IMR-90 (cell line): ENCODE measurements at regions not wholly inside any gene's neighbourhood (a gene's known extent, or its start where the extent isn't known, plus 50 kb on each side); places are given as distances from the start of the nearest gene placed in this dataset.

Source experiments
- ATAC-seq: fragments of 200-7000 bp; cut with Tn5 transposase; 2 replicates; pipeline ENCODE4 v1.9.1; 2020; ENCODE audit warnings: low read depth, mild to moderate bottlenecking, moderate library complexity
- BruUV-seq: library from RNA; stranded (reverse); fragments of 400-500 nt; replicated peaks from 2 replicates; lab custom pipeline; 2021; lab: Mats Ljungman, UMichigan
- CTCF ChIA-PET: fragments of 300-600 bp; formaldehyde crosslinking; extraction: SDS; loops from one replicate; lab custom pipeline; 2021; ENCODE audit warnings: antibody characterized with exemption; lab: Yijun Ruan, JAX
- POLR2A ChIA-PET: fragments of 300-600 bp; sonication (Branson Sonifier 250); formaldehyde crosslinking; loops from one replicate; lab custom pipeline; 2022; ENCODE audit warnings: antibody characterized with exemption; ENCODE audit not compliant: unreplicated experiment; lab: Charles Lee
- DNase-seq: peaks from one replicate; pipeline ENCODE4 v3.0.0; 2013
- H2AFZ ChIP-seq: replicated peaks from 2 replicates; pipeline ENCODE3; 2013; ENCODE audit warnings: low read length, mild to moderate bottlenecking; ENCODE audit not compliant: poor library complexity
- H2AK5ac ChIP-seq: 2 replicates; pipeline ENCODE4 v1.6.1; 2013; ENCODE audit warnings: low read depth, low read length, inconsistent platforms
- H2AK9ac ChIP-seq: replicated peaks from 2 replicates; pipeline ENCODE3; 2013; ENCODE audit warnings: mild to moderate bottlenecking, low read depth, low read length, moderate library complexity; ENCODE audit not compliant: poor library complexity
- H2BK120ac ChIP-seq: 2 replicates; pipeline ENCODE4 v1.6.1; 2013; ENCODE audit warnings: low read depth, low read length, inconsistent platforms
- H2BK15ac ChIP-seq: 3 replicates; pipeline ENCODE4 v1.6.1; 2013; ENCODE audit warnings: low read depth, low read length, inconsistent platforms
- H2BK20ac ChIP-seq: 2 replicates; pipeline ENCODE4 v1.6.1; 2013; ENCODE audit warnings: low read depth, mild to moderate bottlenecking, inconsistent platforms, low read length, moderate library complexity
- H2BK5ac ChIP-seq: 2 replicates; pipeline ENCODE4 v1.6.1; 2013; ENCODE audit warnings: mild to moderate bottlenecking, low read depth, low read length, inconsistent platforms; ENCODE audit not compliant: poor library complexity, severe bottlenecking
- H3K14ac ChIP-seq: replicated peaks from 2 replicates; pipeline ENCODE4 v1.6.1; 2013; ENCODE audit warnings: low read depth, low read length, inconsistent platforms
- H3K18ac ChIP-seq: 2 replicates; pipeline ENCODE4 v1.6.1; 2013; ENCODE audit warnings: low read depth, low read length, control low read depth
- H3K23ac ChIP-seq: 2 replicates; pipeline ENCODE4 v1.6.1; 2013; ENCODE audit warnings: low read depth, low read length, inconsistent platforms
- H3K27ac ChIP-seq: 2 replicates; pipeline ENCODE4 v1.5.1; 2013; ENCODE audit warnings: mild to moderate bottlenecking, control low read depth, low read length; ENCODE audit not compliant: insufficient read depth
- H3K27me3 ChIP-seq: 2 replicates; pipeline ENCODE4 v1.6.1; 2013; ENCODE audit warnings: low read length; ENCODE audit not compliant: control insufficient read depth, insufficient read depth
- H3K36me3 ChIP-seq: 2 replicates; pipeline ENCODE4 v1.6.1; 2013; ENCODE audit warnings: low read length, mixed read lengths; ENCODE audit not compliant: control insufficient read depth, insufficient read depth
- H3K4ac ChIP-seq: 2 replicates; pipeline ENCODE4 v1.6.1; 2013; ENCODE audit warnings: low read depth, low read length, inconsistent platforms
- H3K4me1 ChIP-seq: 2 replicates; pipeline ENCODE4 v1.6.1; 2013; ENCODE audit warnings: low read length, mixed read lengths; ENCODE audit not compliant: control insufficient read depth, insufficient read depth
- H3K4me2 ChIP-seq: 2 replicates; pipeline ENCODE4 v1.6.1; 2013; ENCODE audit warnings: low read depth, mild to moderate bottlenecking, control low read depth, low read length, moderate library complexity
- H3K4me3 ChIP-seq: 2 replicates; pipeline ENCODE4 v1.5.1; 2013; ENCODE audit warnings: low read depth, mild to moderate bottlenecking, control low read depth, low read length, moderate library complexity; ENCODE audit not compliant: insufficient read depth
- H3K56ac ChIP-seq: 2 replicates; pipeline ENCODE4 v1.6.1; 2013; ENCODE audit warnings: low read length, inconsistent platforms; ENCODE audit not compliant: insufficient read depth; ENCODE audit errors: extremely low read depth
- H3K79me1 ChIP-seq, 2 experiments: 2 replicates each; pipeline ENCODE4 v1.6.1; 2013; ENCODE audit warnings: low read length in 2 of 2, inconsistent platforms in 1 of 2, low read depth in 1 of 2
- H3K9ac ChIP-seq: 2 replicates; pipeline ENCODE4 v1.6.1; 2013; ENCODE audit warnings: low read depth, low read length, control low read depth
- H3K9me1 ChIP-seq: 2 replicates; pipeline ENCODE4 v1.6.1; 2013; ENCODE audit warnings: low read length, inconsistent platforms; ENCODE audit not compliant: insufficient read depth
- H3K9me3 ChIP-seq: 2 replicates; pipeline ENCODE4 v1.6.1; 2013; ENCODE audit warnings: low read length; ENCODE audit not compliant: control insufficient read depth, insufficient read depth
- H4K20me1 ChIP-seq: 2 replicates; pipeline ENCODE4 v1.6.1; 2013; ENCODE audit warnings: low read length, inconsistent platforms; ENCODE audit not compliant: insufficient read depth
- H4K5ac ChIP-seq: 2 replicates; pipeline ENCODE4 v1.6.1; 2013; ENCODE audit warnings: mild to moderate bottlenecking, low read depth, low read length, control low read depth
- H4K8ac ChIP-seq, 2 experiments: 2 replicates each; pipeline ENCODE4 v1.6.1; 2013; ENCODE audit warnings: low read depth in 2 of 2, low read length in 2 of 2, control low read depth in 1 of 2, inconsistent platforms in 1 of 2
- H4K91ac ChIP-seq: 2 replicates; pipeline ENCODE4 v1.6.1; 2013; ENCODE audit warnings: low read depth, low read length, inconsistent platforms; ENCODE audit not compliant: insufficient read depth
- CTCF ChIP-seq: conservative IDR thresholded peaks from 2 replicates; pipeline ENCODE4 v1.5.1; 2012; ENCODE audit warnings: mild to moderate bottlenecking, low read depth, low read length, improper control_type of control experiment
- MAFK ChIP-seq: IDR thresholded peaks from 2 replicates; pipeline ENCODE4 v1.6.1; 2012; ENCODE audit warnings: low read depth, low read length, improper control_type of control experiment
- MXI1 ChIP-seq: IDR thresholded peaks from 2 replicates; pipeline ENCODE4 v1.6.1; 2012; ENCODE audit warnings: low read depth, mild to moderate bottlenecking, low read length, moderate library complexity, borderline replicate concordance
- RAD21 ChIP-seq: IDR thresholded peaks from 2 replicates; pipeline ENCODE4 v1.6.1; 2012; ENCODE audit warnings: low read length, improper control_type of control experiment
- SMC3 ChIP-seq: fragments of 150-350 bp; IDR thresholded peaks from 2 replicates; pipeline ENCODE4 v1.6.1; 2016; ENCODE audit warnings: low read depth, mild to moderate bottlenecking, antibody characterized with exemption, low read length, moderate library complexity
- WGBS, 2 experiments: methylation state at CpG; one replicate each; pipeline versions ENCODE4 v1.1.5 to v1.1.7; 2013; ENCODE audit warnings: missing lambda C conversion rate in 2 of 2; ENCODE audit not compliant: insufficient read length in 1 of 2; ENCODE audit errors: extremely low coverage in 2 of 2; 5-methylcytosine and 5-hydroxymethylcytosine counted together
- dilution Hi-C: fragments of 300-500 bp; cut with HindIII; formaldehyde crosslinking; loops from one replicate; pipeline ENCODE4 v1.14.3; 2018; ENCODE audit warnings: low sequenced_read_pairs; ENCODE audit not compliant: unreplicated experiment
- in situ Hi-C: fragments of 300-500 bp; cut with MboI; formaldehyde crosslinking; loops from 3 replicates; pipeline ENCODE4 v1.14.3; 2019; ENCODE audit warnings: low sequenced_read_pairs, inconsistent platforms, mixed read lengths
- intact Hi-C: fragments of 100-400 bp; cut with micrococcal nuclease; formaldehyde crosslinking; loops from 2 replicates; pipeline ENCODE4 v1.10.0; 2022
- TF ChIP-seq, protein P1 (sequence below): fragments of 150-350 bp; IDR thresholded peaks from 2 replicates; pipeline ENCODE4 v1.6.1; 2017; ENCODE audit warnings: mild to moderate bottlenecking, antibody characterized with exemption, low read length, low read depth

- H2BK15ac ChIP-seq: no peak overlapping the region
- no TSS peak for BruUV-seq
- TF ChIP-seq SMC3: no peak
- TF ChIP-seq RAD21: no peak
- no peak for TF ChIP-seq CTCF
- TF ChIP-seq, protein P1, sequence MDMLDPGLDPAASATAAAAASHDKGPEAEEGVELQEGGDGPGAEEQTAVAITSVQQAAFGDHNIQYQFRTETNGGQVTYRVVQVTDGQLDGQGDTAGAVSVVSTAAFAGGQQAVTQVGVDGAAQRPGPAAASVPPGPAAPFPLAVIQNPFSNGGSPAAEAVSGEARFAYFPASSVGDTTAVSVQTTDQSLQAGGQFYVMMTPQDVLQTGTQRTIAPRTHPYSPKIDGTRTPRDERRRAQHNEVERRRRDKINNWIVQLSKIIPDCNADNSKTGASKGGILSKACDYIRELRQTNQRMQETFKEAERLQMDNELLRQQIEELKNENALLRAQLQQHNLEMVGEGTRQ: no peak
- TF ChIP-seq MXI1: no peak
- no peak for TF ChIP-seq MAFK
Measured at GRCh38 chrX:1909419-1910206, 294.8 kb downstream of the ASMT start.

More at GRCh38 chrX:1909419-1910206, 294.8 kb downstream of the ASMT start:
- POLR2A ChIA-PET: no interaction called here
- Histone ChIP-seq H3K14ac (no peak overlapping the region), H3K4me3 (no peak overlapping the region), H2AFZ (no peak overlapping the region), H3K9me3 (peaks cover 14% of the 10 kb centered on the region), H3K4ac (no peak overlapping the region), H4K5ac (no peak overlapping the region), H3K9ac (no peak overlapping the region), H2BK20ac (no peak overlapping the region), H3K18ac (no peak overlapping the region), H4K20me1 (no peaks in the 10 kb centered on the region), H3K56ac (no peak overlapping the region), H3K79me1 (no peaks in the 10 kb centered on the region), H2BK5ac (no peak overlapping the region), H4K91ac (no peak overlapping the region), H3K4me2 (no peak overlapping the region), H2AK5ac (no peak overlapping the region), H3K27me3 (no peaks in the 10 kb centered on the region), H3K9me1 (no peaks in the 10 kb centered on the region), H4K8ac (no peak overlapping the region), H3K23ac (no peak overlapping the region), H2AK9ac (no peak overlapping the region), H3K4me1 (no peaks in the 10 kb centered on the region), H3K36me3 (no peaks in the 10 kb centered on the region), H3K27ac (no peak overlapping the region), H2BK120ac (no peak overlapping the region)
- ATAC-seq (no peak), DNase-seq (no peak)
- dilution Hi-C loops (no loop called here), intact Hi-C loops (no loop called here), in situ Hi-C loops (no loop called here)
- CTCF ChIA-PET: no interaction called here
- 25% methylated on average over 6 of the region's 13 CpGs; no CpG with 5 or more reads in 1 of the 2 experiments for WGBS, 2 experiments
